Suprapubic skin (tissue), 3 donors: ENCODE measurements at regions not wholly inside any gene's neighbourhood (a gene's known extent, or its start where the extent isn't known, plus 50 kb on each side); places are given as distances from the start of the nearest gene placed in this dataset.

ENCODE experiments used
- POLR2A ChIP-seq, 2 donors: fragments of 450-650 bp; IDR thresholded peaks; one replicate each; pipeline ENCODE4 v1.6.1; 2017; ENCODE audit warnings: antibody characterized with exemption in 2 of 2, mild to moderate bottlenecking in 2 of 2, moderate library complexity in 2 of 2
- TF ChIP-seq, protein P1 (sequence below), 2 donors: fragments of 200-600 bp in 1 of 2; fragments of 450-650 bp in 1 of 2; sonication (generic) in 1 of 2; IDR thresholded peaks; one replicate each; pipeline ENCODE4 v1.5.1; 2016 to 2019; ENCODE audit warnings: antibody characterized with exemption in 2 of 2, mild to moderate bottlenecking in 1 of 2, moderate library complexity in 1 of 2

DNA sequence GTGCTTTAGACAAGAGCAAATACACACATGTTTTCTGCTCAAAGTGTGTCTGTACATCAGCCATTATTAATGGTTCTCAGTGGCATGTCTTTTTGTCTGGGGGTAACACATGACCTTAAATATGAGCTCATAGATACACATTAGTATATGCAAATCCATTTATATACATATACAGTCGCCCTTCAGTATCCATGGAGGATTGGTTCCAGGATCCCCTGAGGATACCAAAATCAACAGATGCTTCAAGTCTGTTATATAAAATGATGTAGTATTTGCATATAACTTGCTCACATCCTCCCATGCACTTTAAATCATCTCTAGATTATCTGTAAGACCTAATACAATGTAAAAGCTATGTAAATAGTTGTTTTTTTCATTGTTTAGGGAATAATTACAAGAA, 298.1 kb downstream of the OLFM4 start:
- TF ChIP-seq POLR2A (IDR thresholded peaks at IDR 0.05) = no peak
- TF ChIP-seq, protein P1, sequence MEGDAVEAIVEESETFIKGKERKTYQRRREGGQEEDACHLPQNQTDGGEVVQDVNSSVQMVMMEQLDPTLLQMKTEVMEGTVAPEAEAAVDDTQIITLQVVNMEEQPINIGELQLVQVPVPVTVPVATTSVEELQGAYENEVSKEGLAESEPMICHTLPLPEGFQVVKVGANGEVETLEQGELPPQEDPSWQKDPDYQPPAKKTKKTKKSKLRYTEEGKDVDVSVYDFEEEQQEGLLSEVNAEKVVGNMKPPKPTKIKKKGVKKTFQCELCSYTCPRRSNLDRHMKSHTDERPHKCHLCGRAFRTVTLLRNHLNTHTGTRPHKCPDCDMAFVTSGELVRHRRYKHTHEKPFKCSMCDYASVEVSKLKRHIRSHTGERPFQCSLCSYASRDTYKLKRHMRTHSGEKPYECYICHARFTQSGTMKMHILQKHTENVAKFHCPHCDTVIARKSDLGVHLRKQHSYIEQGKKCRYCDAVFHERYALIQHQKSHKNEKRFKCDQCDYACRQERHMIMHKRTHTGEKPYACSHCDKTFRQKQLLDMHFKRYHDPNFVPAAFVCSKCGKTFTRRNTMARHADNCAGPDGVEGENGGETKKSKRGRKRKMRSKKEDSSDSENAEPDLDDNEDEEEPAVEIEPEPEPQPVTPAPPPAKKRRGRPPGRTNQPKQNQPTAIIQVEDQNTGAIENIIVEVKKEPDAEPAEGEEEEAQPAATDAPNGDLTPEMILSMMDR (IDR thresholded peaks at IDR 0.05) = no peak
